ENCODE measurements at regions not wholly inside any gene's neighbourhood (a gene's known extent, or its start where the extent isn't known, plus 50 kb on each side); places are given as distances from the start of the nearest gene placed in this dataset.
A peak's percentile ranks its signal among the peaks of the same experiment; 100 is the strongest.

GRCh38 chr15:29324746-29325145 lies 55.1 kb upstream of the NSMCE3 start:
- TF ChIP-seq CTCF (IDR thresholded peaks at IDR 0.05; ENCODE audit: low read length, missing control alignments), result no peak
- H3K4me3 ChIP-seq (replicated peaks; ENCODE audit: low read depth, low read length), result no peak overlapping the region
- no peak for DNase-seq (ENCODE audit: low read depth)

- no peak for DNase-seq (ENCODE audit: low read depth)
- no peak overlapping the region for H3K4me3 ChIP-seq (replicated peaks; ENCODE audit: low read depth, low read length)
- no peak for TF ChIP-seq CTCF (IDR thresholded peaks at IDR 0.05; ENCODE audit: low read length, missing control alignments)
Measured at GRCh38 chr15:29323557-29323956, 53.9 kb upstream of the NSMCE3 start.

- no peak for TF ChIP-seq CTCF (IDR thresholded peaks at IDR 0.05; ENCODE audit: low read length, missing control alignments)
- peak; percentile 59 for DNase-seq (ENCODE audit: low read depth)
- H3K4me3 ChIP-seq (replicated peaks; ENCODE audit: low read depth, low read length), result no peak overlapping the region
Measured at GRCh38 chr15:29322415-29322814, 52.8 kb upstream of the NSMCE3 start.

GRCh38 chr15:29320420-29320819 lies 50.8 kb upstream of the NSMCE3 start:
- no peak for TF ChIP-seq CTCF (IDR thresholded peaks at IDR 0.05; ENCODE audit: low read length, missing control alignments)
- no peak for DNase-seq (ENCODE audit: low read depth)
- H3K4me3 ChIP-seq (replicated peaks; ENCODE audit: low read depth, low read length), result no peak overlapping the region

GRCh38 chr15:29319823-29320222 lies 50.2 kb upstream of the NSMCE3 start:
- TF ChIP-seq CTCF (IDR thresholded peaks at IDR 0.05; ENCODE audit: low read length, missing control alignments), result no peak
- no peak overlapping the region for H3K4me3 ChIP-seq (replicated peaks; ENCODE audit: low read depth, low read length)
- no peak for DNase-seq (ENCODE audit: low read depth)

All from fibroblast of pulmonary artery (primary cell).